WTC11 (cell line): ENCODE measurements at regions not wholly inside any gene's neighbourhood (a gene's known extent, or its start where the extent isn't known, plus 50 kb on each side); places are given as distances from the start of the nearest gene placed in this dataset.

Experiments used
- ATAC-seq: fragments of 200-7000 bp; cut with Tn5 transposase; 2 replicates; pipeline ENCODE4 v1.10.0; 2021; ENCODE audit warnings: mild to moderate bottlenecking, moderate library complexity
- CTCF ChIA-PET: fragments of 300-600 bp; sonication (Branson Sonifier 250); formaldehyde crosslinking; loops from one replicate; lab custom pipeline; 2021; ENCODE audit warnings: antibody characterized with exemption; lab: Charles Lee
- POLR2A ChIA-PET: fragments of 350-600 bp; sonication (Branson Sonifier 250); formaldehyde crosslinking; loops from one replicate; lab custom pipeline; 2021; ENCODE audit warnings: antibody characterized with exemption; lab: Charles Lee
- DNase-seq: peaks from one replicate; pipeline ENCODE4 v3.0.0; 2021; ENCODE audit warnings: low spot score
- H3K27ac Mint-ChIP-seq: 2 replicates; pipeline ENCODE4 v1.8.0; 2021; ENCODE audit warnings: mixed read lengths
- H3K27me3 Mint-ChIP-seq: 2 replicates; pipeline ENCODE4 v1.8.0; 2021; ENCODE audit warnings: low read depth, mild to moderate bottlenecking, moderate library complexity, mixed read lengths
- H3K36me3 Mint-ChIP-seq: 2 replicates; pipeline ENCODE4 v1.8.0; 2021; ENCODE audit warnings: mixed read lengths
- H3K4me1 Mint-ChIP-seq: 2 replicates; pipeline ENCODE4 v1.8.0; 2022; ENCODE audit warnings: mixed read lengths
- H3K4me3 Mint-ChIP-seq: 2 replicates; pipeline ENCODE4 v1.8.0; 2021; ENCODE audit warnings: mild to moderate bottlenecking, moderate library complexity, mixed read lengths
- H3K9me3 Mint-ChIP-seq: 2 replicates; pipeline ENCODE4 v1.8.0; 2021; ENCODE audit warnings: mixed read lengths
- CREM ChIP-seq: sonication (generic); formaldehyde crosslinking; IDR thresholded peaks from 2 replicates; pipeline ENCODE4 v1.8.1; 2022; ENCODE audit warnings: mild to moderate bottlenecking, missing genetic modification reagents, moderate library complexity
- EMX1 ChIP-seq: fragments of 250-450 bp; sonication (Bioruptor Pico); IDR thresholded peaks from 2 replicates; pipeline ENCODE4 v1.8.0; 2021; ENCODE audit warnings: mild to moderate bottlenecking
- FOXP4 ChIP-seq: sonication (generic); formaldehyde crosslinking; IDR thresholded peaks from 2 replicates; pipeline ENCODE4 v1.8.0; 2022; ENCODE audit warnings: mild to moderate bottlenecking, missing genetic modification reagents
- JUN ChIP-seq: sonication (generic); formaldehyde crosslinking; IDR thresholded peaks from 2 replicates; pipeline ENCODE4 v1.8.0; 2023; ENCODE audit warnings: mild to moderate bottlenecking, missing genetic modification reagents
- KAT7 ChIP-seq: sonication (generic); formaldehyde crosslinking; IDR thresholded peaks from 2 replicates; pipeline ENCODE4 v1.8.1; 2023; ENCODE audit warnings: missing genetic modification reagents, mild to moderate bottlenecking, borderline replicate concordance
- SMAD3 ChIP-seq: sonication (generic); formaldehyde crosslinking; IDR thresholded peaks from 2 replicates; pipeline ENCODE4 v1.8.0; 2022; ENCODE audit warnings: missing genetic modification reagents, mild to moderate bottlenecking, borderline replicate concordance
- TCF7 ChIP-seq: sonication (generic); formaldehyde crosslinking; IDR thresholded peaks from 2 replicates; pipeline ENCODE4 v1.8.0; 2022; ENCODE audit warnings: mild to moderate bottlenecking, low read depth, missing genetic modification reagents, moderate library complexity
- ZBTB21 ChIP-seq: sonication (generic); formaldehyde crosslinking; IDR thresholded peaks from 2 replicates; pipeline ENCODE4 v1.8.1; 2023; ENCODE audit warnings: mild to moderate bottlenecking, missing genetic modification reagents, borderline replicate concordance
- ZNF219 ChIP-seq: sonication (generic); formaldehyde crosslinking; IDR thresholded peaks from 2 replicates; pipeline ENCODE4 v1.8.0; 2023; ENCODE audit warnings: missing genetic modification reagents, mild to moderate bottlenecking, borderline replicate concordance
- ZNF396 ChIP-seq: fragments of 250-450 bp; sonication (Bioruptor Pico); IDR thresholded peaks from 2 replicates; pipeline ENCODE4 v1.8.0; 2021; ENCODE audit warnings: mild to moderate bottlenecking, moderate library complexity, borderline replicate concordance
- ZNF423 ChIP-seq: fragments of 250-450 bp; sonication (Bioruptor Pico); IDR thresholded peaks from 2 replicates; pipeline ENCODE4 v2.1.2; 2022; ENCODE audit warnings: mild to moderate bottlenecking, moderate library complexity
- TF ChIP-seq, protein P1 (sequence below): fragments of 250-450 bp; sonication (Bioruptor Pico); conservative IDR thresholded peaks from 2 replicates; pipeline ENCODE4 v1.9.0; 2021; ENCODE audit warnings: mild to moderate bottlenecking
- TF ChIP-seq, protein P2 (sequence below): sonication (generic); formaldehyde crosslinking; IDR thresholded peaks from 2 replicates; pipeline ENCODE4 v1.8.1; 2022; ENCODE audit warnings: mild to moderate bottlenecking, missing genetic modification reagents, moderate library complexity, borderline replicate concordance
- TF ChIP-seq, protein P3 (sequence below): sonication (generic); formaldehyde crosslinking; IDR thresholded peaks from 2 replicates; pipeline ENCODE4 v1.8.0; 2022; ENCODE audit warnings: mild to moderate bottlenecking, missing genetic modification reagents
- TF ChIP-seq, protein P4 (sequence below): fragments of 250-450 bp; sonication (Bioruptor Pico); IDR thresholded peaks from 2 replicates; pipeline ENCODE4 v1.8.0; 2021; ENCODE audit warnings: mild to moderate bottlenecking

DNA sequence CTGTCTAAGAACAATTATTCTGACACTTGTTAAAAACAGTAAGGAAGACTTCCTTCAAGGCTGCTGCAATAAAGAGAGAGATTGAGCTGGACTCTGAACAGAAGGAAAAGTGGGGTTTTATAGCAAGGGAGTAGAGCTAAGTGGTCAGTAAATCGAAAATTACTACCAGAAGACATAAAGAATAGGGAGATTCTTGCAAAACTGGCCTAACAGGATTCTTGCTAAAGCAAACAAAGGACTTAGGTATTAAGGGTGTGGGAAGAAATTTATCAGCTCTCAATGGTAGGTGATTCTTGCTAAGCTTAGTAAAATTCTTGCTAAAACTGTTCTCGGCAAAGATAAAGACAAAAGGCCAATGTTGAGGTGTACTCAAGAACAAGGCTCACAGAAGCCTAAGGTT is 300.5 kb downstream of the SLCO4C1 start:
- ATAC-seq (peak; percentile 38; the same call in 1 of the 2 replicates), DNase-seq (no peak)
- TF ChIP-seq, protein P1, sequence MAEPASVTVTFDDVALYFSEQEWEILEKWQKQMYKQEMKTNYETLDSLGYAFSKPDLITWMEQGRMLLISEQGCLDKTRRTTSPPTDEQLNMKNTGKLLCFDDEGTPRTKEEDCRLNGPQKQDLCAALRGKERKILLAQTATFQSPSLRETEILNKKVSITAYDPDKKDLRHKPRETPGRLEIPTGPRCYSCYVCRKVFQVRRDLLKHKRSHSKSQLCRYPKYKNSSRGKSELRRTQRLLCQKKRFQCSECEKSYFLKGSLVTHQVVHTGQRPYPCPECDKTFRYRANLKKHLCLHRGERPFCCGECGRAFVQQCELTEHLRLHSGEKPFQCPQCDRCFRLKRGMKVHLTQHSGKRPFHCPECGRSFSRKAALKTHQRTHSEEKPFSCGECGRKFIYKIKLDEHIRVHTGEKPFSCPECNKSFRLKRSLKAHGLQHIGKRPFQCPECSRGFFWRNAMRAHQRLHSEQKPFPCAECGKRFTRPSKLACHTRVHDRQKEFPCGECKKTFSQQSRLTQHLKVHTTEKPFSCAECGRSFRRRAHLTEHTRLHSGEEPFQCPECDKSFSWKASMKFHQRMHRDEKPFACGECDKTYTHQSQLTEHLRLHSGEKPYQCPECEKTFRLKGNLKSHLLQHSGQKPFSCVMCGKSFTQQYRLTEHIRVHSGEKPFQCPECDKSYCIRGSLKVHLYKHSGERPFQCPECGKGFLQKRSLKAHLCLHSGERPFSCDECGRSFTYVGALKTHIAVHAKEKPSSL (CRISPR knock-in tag), result no peak
- TF ChIP-seq SMAD3 (no peak), ZNF219 (CRISPR knock-in tag) (no peak), FOXP4 (no peak), JUN (no peak), KAT7 (CRISPR knock-in tag) (no peak), ZNF423 (no peak), ZBTB21 (CRISPR knock-in tag) (no peak), CREM (CRISPR knock-in tag) (no peak), EMX1 (CRISPR knock-in tag) (no peak), TCF7 (CRISPR knock-in tag) (no peak)
- TF ChIP-seq, protein P2, sequence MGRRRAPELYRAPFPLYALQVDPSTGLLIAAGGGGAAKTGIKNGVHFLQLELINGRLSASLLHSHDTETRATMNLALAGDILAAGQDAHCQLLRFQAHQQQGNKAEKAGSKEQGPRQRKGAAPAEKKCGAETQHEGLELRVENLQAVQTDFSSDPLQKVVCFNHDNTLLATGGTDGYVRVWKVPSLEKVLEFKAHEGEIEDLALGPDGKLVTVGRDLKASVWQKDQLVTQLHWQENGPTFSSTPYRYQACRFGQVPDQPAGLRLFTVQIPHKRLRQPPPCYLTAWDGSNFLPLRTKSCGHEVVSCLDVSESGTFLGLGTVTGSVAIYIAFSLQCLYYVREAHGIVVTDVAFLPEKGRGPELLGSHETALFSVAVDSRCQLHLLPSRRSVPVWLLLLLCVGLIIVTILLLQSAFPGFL (CRISPR knock-in tag), result no peak
- TF ChIP-seq, protein P3, sequence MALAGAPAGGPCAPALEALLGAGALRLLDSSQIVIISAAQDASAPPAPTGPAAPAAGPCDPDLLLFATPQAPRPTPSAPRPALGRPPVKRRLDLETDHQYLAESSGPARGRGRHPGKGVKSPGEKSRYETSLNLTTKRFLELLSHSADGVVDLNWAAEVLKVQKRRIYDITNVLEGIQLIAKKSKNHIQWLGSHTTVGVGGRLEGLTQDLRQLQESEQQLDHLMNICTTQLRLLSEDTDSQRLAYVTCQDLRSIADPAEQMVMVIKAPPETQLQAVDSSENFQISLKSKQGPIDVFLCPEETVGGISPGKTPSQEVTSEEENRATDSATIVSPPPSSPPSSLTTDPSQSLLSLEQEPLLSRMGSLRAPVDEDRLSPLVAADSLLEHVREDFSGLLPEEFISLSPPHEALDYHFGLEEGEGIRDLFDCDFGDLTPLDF (CRISPR knock-in tag), result no peak
- TF ChIP-seq, protein P4, sequence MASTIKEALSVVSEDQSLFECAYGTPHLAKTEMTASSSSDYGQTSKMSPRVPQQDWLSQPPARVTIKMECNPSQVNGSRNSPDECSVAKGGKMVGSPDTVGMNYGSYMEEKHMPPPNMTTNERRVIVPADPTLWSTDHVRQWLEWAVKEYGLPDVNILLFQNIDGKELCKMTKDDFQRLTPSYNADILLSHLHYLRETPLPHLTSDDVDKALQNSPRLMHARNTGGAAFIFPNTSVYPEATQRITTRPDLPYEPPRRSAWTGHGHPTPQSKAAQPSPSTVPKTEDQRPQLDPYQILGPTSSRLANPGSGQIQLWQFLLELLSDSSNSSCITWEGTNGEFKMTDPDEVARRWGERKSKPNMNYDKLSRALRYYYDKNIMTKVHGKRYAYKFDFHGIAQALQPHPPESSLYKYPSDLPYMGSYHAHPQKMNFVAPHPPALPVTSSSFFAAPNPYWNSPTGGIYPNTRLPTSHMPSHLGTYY (CRISPR knock-in tag), result no peak
- TF ChIP-seq, all 79 proteins: peak for 0
- Mint-ChIP-seq H3K36me3 (no peaks in the 10 kb centered on the region), H3K4me3 (peak overlapping the region; percentile 3; the same call in 1 of the 2 replicates), H3K4me1 (peaks cover 20% of the 10 kb centered on the region), H3K27ac (peak overlapping the region; percentile 61), H3K27me3 (no peaks in the 10 kb centered on the region; the same call in 1 of the 2 replicates), H3K9me3 (peaks cover 3% of the 10 kb centered on the region; the same call in 1 of the 2 replicates)
- POLR2A ChIA-PET, result no interaction called here
- CTCF ChIA-PET, result interaction anchor here (0.7 to 1.0 kb wide), 2 partner anchors 10 to 95 kb away, joined by 4 to 5 read pairs; no protein-coding TSS in a partner anchor

GRCh38 chr5:101991486-101991885 is 304.6 kb downstream of the SLCO4C1 start:
- no peak for TF ChIP-seq ZNF396 (CRISPR knock-in tag)
- H3K27ac Mint-ChIP-seq, result no peak overlapping the region
- ATAC-seq, result no peak
- no peaks in the 10 kb centered on the region for H3K9me3 Mint-ChIP-seq
- ChIA-PET CTCF (no interaction called here), POLR2A (interaction anchor here (0.6 to 0.7 kb wide), 2 partner anchors 16 to 577 kb away, joined by 4 to 7 read pairs; no protein-coding TSS in a partner anchor)
- H3K4me1 Mint-ChIP-seq, result peaks cover 16% of the 10 kb centered on the region
- H3K27me3 Mint-ChIP-seq, result no peaks in the 10 kb centered on the region; the same call in 1 of the 2 replicates
- DNase-seq, result no peak
- H3K4me3 Mint-ChIP-seq, result no peak overlapping the region
- H3K36me3 Mint-ChIP-seq, result no peaks in the 10 kb centered on the region
